ENCODE measurements at regions not wholly inside any gene's neighbourhood (a gene's known extent, or its start where the extent isn't known, plus 50 kb on each side); places are given as distances from the start of the nearest gene placed in this dataset.

DNA sequence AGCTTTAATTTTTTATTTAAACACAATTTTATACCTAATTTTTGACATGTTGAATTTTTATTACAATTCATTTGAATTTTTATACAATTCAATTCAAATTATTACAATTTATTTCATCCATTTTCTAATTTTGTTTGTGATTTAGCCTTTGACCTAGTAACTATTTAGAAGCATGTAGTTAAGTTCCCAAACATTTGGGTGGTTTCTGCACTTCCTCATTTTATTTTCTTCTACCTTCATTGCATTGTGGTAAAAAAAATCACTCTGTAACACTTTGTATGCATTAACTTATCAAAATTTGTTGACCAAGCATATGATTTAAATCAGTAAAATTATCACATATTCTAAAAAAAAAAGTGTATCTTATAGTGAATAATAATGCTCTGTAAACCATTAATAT lies 928.9 kb downstream of the ARAP2 start:
- TF ChIP-seq, protein P1, sequence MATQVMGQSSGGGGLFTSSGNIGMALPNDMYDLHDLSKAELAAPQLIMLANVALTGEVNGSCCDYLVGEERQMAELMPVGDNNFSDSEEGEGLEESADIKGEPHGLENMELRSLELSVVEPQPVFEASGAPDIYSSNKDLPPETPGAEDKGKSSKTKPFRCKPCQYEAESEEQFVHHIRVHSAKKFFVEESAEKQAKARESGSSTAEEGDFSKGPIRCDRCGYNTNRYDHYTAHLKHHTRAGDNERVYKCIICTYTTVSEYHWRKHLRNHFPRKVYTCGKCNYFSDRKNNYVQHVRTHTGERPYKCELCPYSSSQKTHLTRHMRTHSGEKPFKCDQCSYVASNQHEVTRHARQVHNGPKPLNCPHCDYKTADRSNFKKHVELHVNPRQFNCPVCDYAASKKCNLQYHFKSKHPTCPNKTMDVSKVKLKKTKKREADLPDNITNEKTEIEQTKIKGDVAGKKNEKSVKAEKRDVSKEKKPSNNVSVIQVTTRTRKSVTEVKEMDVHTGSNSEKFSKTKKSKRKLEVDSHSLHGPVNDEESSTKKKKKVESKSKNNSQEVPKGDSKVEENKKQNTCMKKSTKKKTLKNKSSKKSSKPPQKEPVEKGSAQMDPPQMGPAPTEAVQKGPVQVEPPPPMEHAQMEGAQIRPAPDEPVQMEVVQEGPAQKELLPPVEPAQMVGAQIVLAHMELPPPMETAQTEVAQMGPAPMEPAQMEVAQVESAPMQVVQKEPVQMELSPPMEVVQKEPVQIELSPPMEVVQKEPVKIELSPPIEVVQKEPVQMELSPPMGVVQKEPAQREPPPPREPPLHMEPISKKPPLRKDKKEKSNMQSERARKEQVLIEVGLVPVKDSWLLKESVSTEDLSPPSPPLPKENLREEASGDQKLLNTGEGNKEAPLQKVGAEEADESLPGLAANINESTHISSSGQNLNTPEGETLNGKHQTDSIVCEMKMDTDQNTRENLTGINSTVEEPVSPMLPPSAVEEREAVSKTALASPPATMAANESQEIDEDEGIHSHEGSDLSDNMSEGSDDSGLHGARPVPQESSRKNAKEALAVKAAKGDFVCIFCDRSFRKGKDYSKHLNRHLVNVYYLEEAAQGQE (IDR thresholded peaks at IDR 0.05; ENCODE audit: insufficient read depth in 1 of 2, low read depth in 2 of 2, low read length in 1 of 2): no peak
- TF ChIP-seq, protein P2, sequence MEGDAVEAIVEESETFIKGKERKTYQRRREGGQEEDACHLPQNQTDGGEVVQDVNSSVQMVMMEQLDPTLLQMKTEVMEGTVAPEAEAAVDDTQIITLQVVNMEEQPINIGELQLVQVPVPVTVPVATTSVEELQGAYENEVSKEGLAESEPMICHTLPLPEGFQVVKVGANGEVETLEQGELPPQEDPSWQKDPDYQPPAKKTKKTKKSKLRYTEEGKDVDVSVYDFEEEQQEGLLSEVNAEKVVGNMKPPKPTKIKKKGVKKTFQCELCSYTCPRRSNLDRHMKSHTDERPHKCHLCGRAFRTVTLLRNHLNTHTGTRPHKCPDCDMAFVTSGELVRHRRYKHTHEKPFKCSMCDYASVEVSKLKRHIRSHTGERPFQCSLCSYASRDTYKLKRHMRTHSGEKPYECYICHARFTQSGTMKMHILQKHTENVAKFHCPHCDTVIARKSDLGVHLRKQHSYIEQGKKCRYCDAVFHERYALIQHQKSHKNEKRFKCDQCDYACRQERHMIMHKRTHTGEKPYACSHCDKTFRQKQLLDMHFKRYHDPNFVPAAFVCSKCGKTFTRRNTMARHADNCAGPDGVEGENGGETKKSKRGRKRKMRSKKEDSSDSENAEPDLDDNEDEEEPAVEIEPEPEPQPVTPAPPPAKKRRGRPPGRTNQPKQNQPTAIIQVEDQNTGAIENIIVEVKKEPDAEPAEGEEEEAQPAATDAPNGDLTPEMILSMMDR (IDR thresholded peaks at IDR 0.05): no peak
- no peak for TF ChIP-seq SIN3A (IDR thresholded peaks at IDR 0.05; ENCODE audit: borderline replicate concordance, insufficient read depth, low read depth, low read length)
- TF ChIP-seq POLR2AphosphoS5 (IDR thresholded peaks at IDR 0.05; ENCODE audit: low read depth, low read length): no peak
- TF ChIP-seq TCF7L2 (IDR thresholded peaks at IDR 0.05; ENCODE audit: low read depth, low read length): no peak

All from Panc1 (cell line).